HG03108 (cell line): ENCODE measurements at regions not wholly inside any gene's neighbourhood (a gene's known extent, or its start where the extent isn't known, plus 50 kb on each side); places are given as distances from the start of the nearest gene placed in this dataset.

Experiments used
- ATAC-seq: cut with Tn5 transposase; IDR thresholded peaks from one replicate; pipeline ENCODE4 v1.9.1; 2021; ENCODE audit warnings: moderate library complexity; ENCODE audit not compliant: unreplicated experiment

DNA sequence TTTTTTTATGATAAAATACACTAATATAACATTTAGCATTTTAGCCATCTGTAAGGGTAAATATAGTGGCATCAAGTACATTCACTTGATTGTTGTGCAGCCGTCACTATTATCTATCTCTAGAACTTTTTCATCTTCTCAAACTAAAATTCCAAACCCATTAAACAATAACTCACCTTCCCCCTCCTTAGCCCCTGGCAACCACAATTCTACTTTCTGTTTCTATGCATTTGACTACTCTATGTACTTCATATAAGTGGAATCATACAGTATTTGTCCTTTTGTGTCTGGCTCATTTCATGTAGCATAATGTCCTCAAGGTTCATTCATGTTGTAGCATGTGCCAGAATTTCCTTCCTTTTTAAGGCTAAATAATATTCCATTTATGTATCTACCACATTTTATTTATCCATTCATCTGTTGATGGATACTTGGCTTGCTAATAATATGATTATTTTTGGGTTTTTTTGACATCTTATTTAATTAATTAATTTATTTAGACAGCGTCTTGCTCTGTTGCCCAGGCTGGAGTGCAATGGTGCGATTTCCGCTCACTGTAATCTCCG, 69.6 kb upstream of the MACF1 start:
- no peak for ATAC-seq

- no peak for ATAC-seq
Observed at GRCh38 chr1:39136638-39137037, 67.9 kb upstream of the MACF1 start.

- no peak for ATAC-seq
Observed at GRCh38 chr1:39139723-39140360, 64.7 kb upstream of the MACF1 start.

DNA sequence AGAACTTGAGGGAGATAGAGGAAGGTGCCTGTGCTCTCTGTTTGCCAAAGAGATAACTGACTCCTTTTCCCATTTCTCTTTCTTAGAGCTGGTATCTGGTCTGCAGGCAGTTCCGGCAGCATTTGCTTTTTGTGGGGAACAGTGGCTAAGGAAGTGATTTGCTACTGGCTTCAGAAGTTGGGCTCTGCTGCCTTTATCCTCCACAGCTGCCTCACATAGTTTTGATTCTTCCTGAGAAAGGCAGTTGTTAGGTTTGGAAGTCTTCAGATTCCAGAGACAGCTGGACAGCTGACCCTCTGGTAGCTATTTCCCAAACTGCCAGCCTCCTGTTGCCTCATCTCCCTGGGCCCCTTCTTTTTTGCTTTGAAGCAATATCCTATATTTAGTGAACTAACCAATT, 62.6 kb upstream of the MACF1 start:
- ATAC-seq = no peak

GRCh38 chr1:39142401-39143060, 62.0 kb upstream of the MACF1 start:
- ATAC-seq = no peak

- no peak for ATAC-seq
Observed at GRCh38 chr1:39144924-39145323, 59.6 kb upstream of the MACF1 start.

DNA sequence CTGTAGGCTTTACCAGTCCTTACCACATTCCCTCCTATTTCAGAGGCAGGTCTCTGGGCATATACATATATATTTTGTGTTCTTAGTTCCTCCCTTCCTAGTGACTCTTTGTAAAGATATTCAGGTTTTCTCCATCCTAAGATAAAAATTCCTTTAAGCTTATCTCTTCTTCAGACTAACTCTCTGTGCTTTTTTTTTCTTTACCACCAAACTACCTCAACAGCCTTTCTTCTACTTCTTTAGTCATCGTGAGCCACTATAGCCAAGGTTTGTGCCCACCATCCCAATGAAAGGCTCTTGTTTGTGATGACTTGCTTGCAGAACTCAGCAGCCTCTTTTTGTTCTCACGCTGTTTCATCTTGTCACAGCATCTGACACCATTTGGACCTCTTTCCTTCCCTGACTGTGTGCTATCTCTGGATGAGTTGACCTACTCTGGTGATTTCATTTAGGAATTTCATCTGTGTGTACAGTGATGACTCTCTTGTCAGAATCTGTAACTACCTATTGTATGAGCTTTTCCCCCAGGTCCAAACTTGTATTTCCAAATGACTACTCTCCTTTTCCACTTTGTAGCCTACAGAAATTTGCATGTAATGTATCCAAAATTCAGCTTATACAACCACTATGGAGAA, 59.0 kb upstream of the MACF1 start:
- no peak for ATAC-seq

DNA sequence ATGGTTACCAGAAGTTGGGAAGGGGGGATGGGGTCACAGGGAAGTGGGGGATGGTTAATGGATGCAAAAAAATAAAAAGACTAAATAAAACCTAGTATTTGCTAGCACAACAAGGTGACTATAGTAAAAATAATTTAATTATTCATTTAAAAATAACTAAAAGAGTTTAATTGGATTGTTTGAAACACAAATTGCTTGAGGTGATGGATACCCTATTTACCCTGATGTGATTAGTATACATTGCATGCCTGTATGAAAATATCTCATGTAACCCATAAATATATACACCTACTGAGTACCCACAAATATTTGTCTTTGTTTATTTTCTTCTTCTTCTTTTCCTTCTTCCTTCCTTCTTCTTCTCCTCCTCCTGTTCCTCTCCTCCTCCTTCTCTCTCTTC, 57.8 kb upstream of the MACF1 start:
- ATAC-seq = no peak

DNA sequence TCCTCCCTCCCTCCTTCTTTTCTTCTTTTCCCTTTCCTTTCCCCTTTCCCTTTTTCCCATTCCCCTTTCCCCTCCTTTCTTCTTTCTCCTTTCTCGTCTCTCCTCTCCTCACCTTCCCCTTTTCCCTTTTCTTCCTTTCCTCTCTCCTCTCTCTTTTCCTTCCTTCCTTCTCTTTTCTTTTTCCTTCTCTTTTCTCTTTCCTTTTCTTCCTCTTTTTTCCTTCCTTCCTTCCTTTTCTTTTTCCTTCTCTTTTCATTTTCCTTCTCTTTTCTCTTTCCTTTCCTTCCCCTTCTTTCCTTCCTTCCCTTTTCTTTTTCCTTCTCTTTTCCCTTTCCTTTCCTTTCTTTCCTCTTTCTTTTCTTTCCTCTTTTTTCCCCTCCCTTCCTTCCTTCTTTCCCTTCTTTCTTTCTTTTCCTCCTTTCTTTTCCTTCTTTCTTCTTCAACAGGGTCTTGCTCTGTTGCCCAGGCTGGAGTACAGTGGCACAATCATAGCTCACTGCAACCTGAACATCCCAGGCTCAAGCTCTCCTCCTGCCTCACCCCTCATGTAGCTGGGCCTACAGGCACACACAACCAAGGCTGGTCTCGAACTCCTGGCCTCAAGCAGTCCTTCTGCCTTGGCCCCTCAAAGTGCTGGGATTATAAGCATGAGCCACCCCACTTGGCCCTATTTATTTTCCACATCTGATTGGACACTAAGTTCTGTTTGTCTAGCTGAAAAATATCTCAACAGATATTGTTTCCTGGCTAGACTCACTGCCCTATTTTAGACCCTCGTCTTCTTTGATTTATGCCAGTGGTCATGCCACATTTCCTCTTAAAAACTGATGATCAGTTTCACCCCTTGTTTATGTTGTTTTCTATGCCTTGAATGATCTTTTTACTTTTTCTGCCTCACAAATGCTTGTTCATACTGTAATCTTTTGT, 57.1 kb upstream of the MACF1 start:
- no peak for ATAC-seq

- ATAC-seq = no peak
Observed at GRCh38 chr1:39148942-39149341, 55.6 kb upstream of the MACF1 start.

DNA sequence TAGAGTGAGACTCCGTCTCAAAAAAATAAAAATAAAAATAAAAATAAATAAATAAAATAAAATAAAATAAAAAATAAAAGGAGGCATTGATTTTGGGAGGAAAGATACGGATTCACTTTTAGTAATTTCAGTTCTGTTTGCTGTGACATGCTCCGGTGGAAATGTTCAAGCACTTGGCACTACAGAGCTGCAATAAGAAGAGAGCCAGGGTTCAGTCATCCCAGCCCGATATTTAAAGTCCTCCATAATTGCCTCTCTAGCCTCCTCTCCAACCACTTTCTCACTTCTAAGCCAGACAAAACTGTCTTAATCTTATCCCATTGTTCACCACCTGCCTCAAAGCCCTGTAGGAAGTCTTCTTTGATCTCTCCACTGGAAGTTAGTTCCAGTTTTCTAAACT, 55.0 kb upstream of the MACF1 start:
- ATAC-seq = no peak

GRCh38 chr1:39150779-39151178, 53.7 kb upstream of the MACF1 start:
- ATAC-seq = no peak

DNA sequence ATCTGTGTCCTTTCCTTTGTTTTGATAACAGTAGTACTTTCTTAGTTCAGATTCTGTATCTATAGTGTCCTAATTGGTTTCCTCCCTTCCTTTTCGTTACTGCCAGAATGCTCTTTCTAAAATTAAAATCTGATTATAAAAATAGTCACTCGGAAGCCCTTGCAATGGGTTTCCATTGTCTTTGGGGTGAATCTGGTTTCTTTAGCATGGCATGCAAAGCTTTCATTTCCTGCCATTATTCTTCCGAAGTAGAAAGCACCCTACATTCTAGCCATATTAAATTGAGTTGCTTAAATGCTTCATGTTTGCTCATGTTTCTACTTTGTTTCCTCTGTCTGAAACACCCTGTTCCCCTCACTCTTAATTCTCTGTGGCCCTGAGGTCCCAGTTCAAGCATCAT, 53.2 kb upstream of the MACF1 start:
- ATAC-seq = no peak

GRCh38 chr1:39152923-39153322, 51.6 kb upstream of the MACF1 start:
- ATAC-seq = no peak

- no peak for ATAC-seq
Observed at GRCh38 chr1:39153684-39154083, 50.8 kb upstream of the MACF1 start.

DNA sequence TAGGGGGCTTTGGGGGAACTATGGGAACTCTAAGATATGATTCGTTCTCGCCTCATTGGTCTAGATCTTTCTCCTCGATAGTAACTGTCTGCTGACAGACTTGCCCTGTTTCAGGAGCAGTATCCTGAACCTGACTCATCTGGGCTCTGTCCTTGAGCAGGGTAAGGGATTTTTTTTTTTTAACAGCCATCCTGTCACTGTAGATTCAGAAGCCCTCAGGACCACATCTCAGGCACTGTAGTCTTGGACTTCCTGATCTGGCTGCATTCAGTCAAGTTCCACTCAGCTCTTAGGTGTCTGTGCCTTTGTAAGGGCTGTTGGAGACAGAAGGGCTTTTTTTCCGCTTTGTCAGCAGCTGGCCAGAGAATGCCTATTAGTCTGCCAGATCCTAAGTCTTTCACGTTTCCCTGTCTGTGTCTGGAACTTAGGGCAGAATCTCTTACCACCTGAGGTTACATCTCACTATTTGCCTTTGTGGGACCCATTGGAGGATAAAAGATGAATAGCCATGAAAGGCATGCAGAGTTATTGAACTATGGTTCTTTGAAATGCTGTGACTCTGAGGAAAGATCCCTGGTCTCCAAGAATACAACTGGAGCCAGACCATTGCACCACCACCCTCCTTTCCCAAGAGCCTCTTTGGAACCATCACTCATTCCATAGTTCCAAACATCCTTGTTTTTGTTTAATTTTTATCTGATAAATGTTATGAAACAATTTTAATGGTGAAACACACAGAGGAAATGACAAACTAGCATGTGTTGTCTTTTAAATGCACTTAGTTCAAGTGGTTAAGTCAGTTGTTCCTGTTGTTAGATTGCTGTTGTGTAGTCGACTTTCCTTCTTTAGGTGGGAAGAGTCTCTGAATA, 49.7 kb upstream of the MACF1 start:
- no peak for ATAC-seq
